ENCODE measurements at regions not wholly inside any gene's neighbourhood (a gene's known extent, or its start where the extent isn't known, plus 50 kb on each side); places are given as distances from the start of the nearest gene placed in this dataset.

DNA sequence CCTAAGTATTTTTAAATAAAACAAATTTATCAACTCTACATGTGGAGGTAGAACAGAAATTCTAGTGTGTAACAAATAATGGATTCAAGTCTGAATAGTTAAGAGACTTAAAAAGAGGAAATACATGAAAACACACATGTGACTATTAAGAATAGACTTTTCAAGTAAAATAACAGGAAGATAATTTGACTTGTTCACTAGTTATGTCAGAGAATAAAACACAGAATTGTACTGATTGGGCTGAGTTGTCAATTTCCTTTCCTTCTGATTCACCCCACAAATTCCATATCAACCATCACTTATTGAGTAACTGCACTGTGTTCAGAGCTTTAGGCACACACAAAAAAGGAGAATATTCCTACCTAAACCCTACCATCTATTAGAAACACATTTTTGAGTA, 557.2 kb downstream of the TUSC7 start:
- TF ChIP-seq EZH2 (IDR thresholded peaks at IDR 0.05; ENCODE audit: low read depth, unreplicated experiment): no peak
- TF ChIP-seq, protein P1, sequence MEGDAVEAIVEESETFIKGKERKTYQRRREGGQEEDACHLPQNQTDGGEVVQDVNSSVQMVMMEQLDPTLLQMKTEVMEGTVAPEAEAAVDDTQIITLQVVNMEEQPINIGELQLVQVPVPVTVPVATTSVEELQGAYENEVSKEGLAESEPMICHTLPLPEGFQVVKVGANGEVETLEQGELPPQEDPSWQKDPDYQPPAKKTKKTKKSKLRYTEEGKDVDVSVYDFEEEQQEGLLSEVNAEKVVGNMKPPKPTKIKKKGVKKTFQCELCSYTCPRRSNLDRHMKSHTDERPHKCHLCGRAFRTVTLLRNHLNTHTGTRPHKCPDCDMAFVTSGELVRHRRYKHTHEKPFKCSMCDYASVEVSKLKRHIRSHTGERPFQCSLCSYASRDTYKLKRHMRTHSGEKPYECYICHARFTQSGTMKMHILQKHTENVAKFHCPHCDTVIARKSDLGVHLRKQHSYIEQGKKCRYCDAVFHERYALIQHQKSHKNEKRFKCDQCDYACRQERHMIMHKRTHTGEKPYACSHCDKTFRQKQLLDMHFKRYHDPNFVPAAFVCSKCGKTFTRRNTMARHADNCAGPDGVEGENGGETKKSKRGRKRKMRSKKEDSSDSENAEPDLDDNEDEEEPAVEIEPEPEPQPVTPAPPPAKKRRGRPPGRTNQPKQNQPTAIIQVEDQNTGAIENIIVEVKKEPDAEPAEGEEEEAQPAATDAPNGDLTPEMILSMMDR (conservative IDR thresholded peaks at IDR 0.05; ENCODE audit: low read depth in 2 of 2): no peak
- TF ChIP-seq NANOG (IDR thresholded peaks at IDR 0.05; ENCODE audit: borderline replicate concordance): no peak
- no peak for TF ChIP-seq POLR2AphosphoS5 (IDR thresholded peaks at IDR 0.05; ENCODE audit: low read depth)
- TF ChIP-seq ZNF331 (CRISPR knock-in tag; IDR thresholded peaks at IDR 0.05; ENCODE audit: low read depth): no peak
- TF ChIP-seq CREB1 (CRISPR knock-in tag; IDR thresholded peaks at IDR 0.05; ENCODE audit: low read depth): no peak

Measured in GM23338 (cell line).